ENCODE measurements at regions not wholly inside any gene's neighbourhood (a gene's known extent, or its start where the extent isn't known, plus 50 kb on each side); places are given as distances from the start of the nearest gene placed in this dataset.

DNA sequence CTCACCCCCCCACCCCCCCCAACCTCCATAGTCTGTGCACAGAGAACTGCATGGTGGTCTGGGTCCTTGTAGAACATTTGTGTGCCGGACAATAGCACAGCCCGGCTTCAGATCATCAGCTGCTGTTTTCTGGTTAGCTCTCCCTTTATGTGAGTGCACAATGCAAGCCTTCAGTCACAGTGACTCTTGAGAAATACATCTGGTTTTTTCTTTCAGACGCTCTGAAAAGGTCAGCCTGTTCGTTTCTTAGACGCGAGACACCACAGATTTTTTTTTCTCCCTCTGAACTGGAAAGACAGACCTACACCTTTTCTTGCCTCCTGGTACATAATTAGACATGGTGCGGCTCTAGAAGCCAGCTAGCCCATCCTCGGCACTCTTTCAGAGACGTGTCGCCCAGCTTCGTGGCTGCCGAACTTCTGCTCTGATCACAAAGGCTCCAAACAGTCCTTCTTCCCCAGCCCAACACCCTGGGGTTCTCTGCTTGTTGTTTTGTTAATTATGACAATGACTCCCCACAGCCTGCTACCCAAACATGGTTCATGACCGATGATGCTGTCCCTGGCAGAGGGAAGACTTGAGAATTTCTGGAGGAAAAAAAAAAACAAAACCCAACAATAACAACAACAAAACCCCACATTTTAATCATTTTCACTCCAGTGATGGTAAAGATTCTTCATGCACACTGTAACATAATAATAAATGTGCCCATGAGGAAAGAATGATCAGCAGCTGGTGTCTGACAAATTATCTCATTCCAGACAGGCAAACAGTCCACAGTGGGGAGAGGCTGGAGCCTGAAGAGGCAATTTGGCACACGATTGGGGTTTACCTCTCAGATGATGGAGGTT, 241.4 kb upstream of the ZNF462 start:
- TF ChIP-seq, protein P1, sequence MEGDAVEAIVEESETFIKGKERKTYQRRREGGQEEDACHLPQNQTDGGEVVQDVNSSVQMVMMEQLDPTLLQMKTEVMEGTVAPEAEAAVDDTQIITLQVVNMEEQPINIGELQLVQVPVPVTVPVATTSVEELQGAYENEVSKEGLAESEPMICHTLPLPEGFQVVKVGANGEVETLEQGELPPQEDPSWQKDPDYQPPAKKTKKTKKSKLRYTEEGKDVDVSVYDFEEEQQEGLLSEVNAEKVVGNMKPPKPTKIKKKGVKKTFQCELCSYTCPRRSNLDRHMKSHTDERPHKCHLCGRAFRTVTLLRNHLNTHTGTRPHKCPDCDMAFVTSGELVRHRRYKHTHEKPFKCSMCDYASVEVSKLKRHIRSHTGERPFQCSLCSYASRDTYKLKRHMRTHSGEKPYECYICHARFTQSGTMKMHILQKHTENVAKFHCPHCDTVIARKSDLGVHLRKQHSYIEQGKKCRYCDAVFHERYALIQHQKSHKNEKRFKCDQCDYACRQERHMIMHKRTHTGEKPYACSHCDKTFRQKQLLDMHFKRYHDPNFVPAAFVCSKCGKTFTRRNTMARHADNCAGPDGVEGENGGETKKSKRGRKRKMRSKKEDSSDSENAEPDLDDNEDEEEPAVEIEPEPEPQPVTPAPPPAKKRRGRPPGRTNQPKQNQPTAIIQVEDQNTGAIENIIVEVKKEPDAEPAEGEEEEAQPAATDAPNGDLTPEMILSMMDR (IDR thresholded peaks at IDR 0.05) = no peak
- H3K9ac ChIP-seq = no peak overlapping the region
- H3K4me1 ChIP-seq = no peaks in the 10 kb centered on the region
- no peaks in the 10 kb centered on the region for H3K27me3 ChIP-seq (ENCODE audit: control insufficient read depth, insufficient read depth, low read length)
- no peak overlapping the region for H3K27ac ChIP-seq
- no peaks in the 10 kb centered on the region for H3K36me3 ChIP-seq (ENCODE audit: control insufficient read depth, insufficient read depth, low read length)
- H3K9me3 ChIP-seq (ENCODE audit: control insufficient read depth, low read length) = no peaks in the 10 kb centered on the region
- no peak overlapping the region for H3K4me3 ChIP-seq (ENCODE audit: low read depth, low read length)
- no peaks in the 10 kb centered on the region for H3K79me2 ChIP-seq
- H2AFZ ChIP-seq = no peak overlapping the region
- no peak overlapping the region for H3K4me2 ChIP-seq (ENCODE audit: low read length)

GRCh38 chr9:106622164-106622487, 240.8 kb upstream of the ZNF462 start:
- Histone ChIP-seq H2AFZ (no peak overlapping the region), H3K4me2 (ENCODE audit: low read length) (no peak overlapping the region), H3K36me3 (ENCODE audit: control insufficient read depth, insufficient read depth, low read length) (no peaks in the 10 kb centered on the region), H3K9ac (no peak overlapping the region), H3K4me3 (ENCODE audit: low read depth, low read length) (no peak overlapping the region), H3K27me3 (ENCODE audit: control insufficient read depth, insufficient read depth, low read length) (no peaks in the 10 kb centered on the region), H3K9me3 (ENCODE audit: control insufficient read depth, low read length) (no peaks in the 10 kb centered on the region), H3K27ac (no peak overlapping the region), H3K79me2 (no peaks in the 10 kb centered on the region), H3K4me1 (no peaks in the 10 kb centered on the region)
- TF ChIP-seq, protein P1 (IDR thresholded peaks at IDR 0.05) = no peak

GRCh38 chr9:106623558-106623957, 239.4 kb upstream of the ZNF462 start:
- TF ChIP-seq, protein P1 (IDR thresholded peaks at IDR 0.05) = no peak
- H3K4me1 ChIP-seq = no peaks in the 10 kb centered on the region
- H2AFZ ChIP-seq = no peak overlapping the region
- H3K79me2 ChIP-seq = no peaks in the 10 kb centered on the region
- H3K4me3 ChIP-seq (ENCODE audit: low read depth, low read length) = no peak overlapping the region
- H3K9ac ChIP-seq = no peak overlapping the region
- no peak overlapping the region for H3K27ac ChIP-seq
- no peaks in the 10 kb centered on the region for H3K36me3 ChIP-seq (ENCODE audit: control insufficient read depth, insufficient read depth, low read length)
- H3K9me3 ChIP-seq (ENCODE audit: control insufficient read depth, low read length) = no peaks in the 10 kb centered on the region
- H3K27me3 ChIP-seq (ENCODE audit: control insufficient read depth, insufficient read depth, low read length) = no peaks in the 10 kb centered on the region
- H3K4me2 ChIP-seq (ENCODE audit: low read length) = no peak overlapping the region

- H3K4me3 ChIP-seq (ENCODE audit: low read depth, low read length) = no peak overlapping the region
- no peak overlapping the region for H3K27ac ChIP-seq
- no peak overlapping the region for H3K4me2 ChIP-seq (ENCODE audit: low read length)
- no peak overlapping the region for H2AFZ ChIP-seq
- no peaks in the 10 kb centered on the region for H3K27me3 ChIP-seq (ENCODE audit: control insufficient read depth, insufficient read depth, low read length)
- H3K79me2 ChIP-seq = no peaks in the 10 kb centered on the region
- no peaks in the 10 kb centered on the region for H3K9me3 ChIP-seq (ENCODE audit: control insufficient read depth, low read length)
- no peaks in the 10 kb centered on the region for H3K36me3 ChIP-seq (ENCODE audit: control insufficient read depth, insufficient read depth, low read length)
- no peaks in the 10 kb centered on the region for H3K4me1 ChIP-seq
- TF ChIP-seq, protein P1 (IDR thresholded peaks at IDR 0.05) = no peak
- H3K9ac ChIP-seq = no peak overlapping the region
Observed at GRCh38 chr9:106625259-106625789, 237.6 kb upstream of the ZNF462 start.

DNA sequence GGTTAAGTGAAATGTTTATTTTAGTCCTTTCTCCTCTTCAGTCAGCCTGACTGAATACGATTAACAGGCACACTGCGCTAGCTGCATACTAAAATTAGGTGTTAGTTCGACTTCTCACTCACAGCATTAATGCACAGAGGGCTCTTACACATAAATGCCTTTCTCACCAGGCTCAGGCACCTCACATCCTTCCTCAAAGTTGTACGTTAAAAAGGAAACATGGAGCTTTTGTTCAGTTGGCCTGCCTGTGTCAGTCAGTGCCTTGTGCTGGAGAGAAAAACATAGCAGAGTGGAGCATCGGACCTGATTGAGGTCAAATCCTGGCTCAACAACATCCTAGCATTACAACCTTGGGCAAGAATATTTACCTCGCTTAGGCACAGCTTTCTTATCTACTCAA, 236.0 kb upstream of the ZNF462 start:
- TF ChIP-seq, protein P1 (IDR thresholded peaks at IDR 0.05) = no peak
- Histone ChIP-seq H3K9me3 (ENCODE audit: control insufficient read depth, low read length) (no peaks in the 10 kb centered on the region), H3K4me3 (ENCODE audit: low read depth, low read length) (no peak overlapping the region), H3K79me2 (no peaks in the 10 kb centered on the region), H3K27me3 (ENCODE audit: control insufficient read depth, insufficient read depth, low read length) (no peaks in the 10 kb centered on the region), H3K27ac (no peak overlapping the region), H3K9ac (no peak overlapping the region), H3K36me3 (ENCODE audit: control insufficient read depth, insufficient read depth, low read length) (no peaks in the 10 kb centered on the region), H2AFZ (no peak overlapping the region), H3K4me1 (no peaks in the 10 kb centered on the region), H3K4me2 (ENCODE audit: low read length) (no peak overlapping the region)

Data from parathyroid adenoma (tissue), 2 donors.